ENCODE measurements at regions not wholly inside any gene's neighbourhood (a gene's known extent, or its start where the extent isn't known, plus 50 kb on each side); places are given as distances from the start of the nearest gene placed in this dataset.

GRCh38 chr3:62938583-62938982, 63.4 kb upstream of the CADPS start:
- no peak for TF ChIP-seq CTCF (IDR thresholded peaks at IDR 0.05; ENCODE audit: low read depth, low read length)
- TF ChIP-seq MYC (IDR thresholded peaks at IDR 0.05; ENCODE audit: low read depth, low read length): no peak

Measured in NB4 (cell line).